Right forelimb (tissue), 1 donor: ENCODE measurements at regions not wholly inside any gene's neighbourhood (a gene's known extent, or its start where the extent isn't known, plus 50 kb on each side); places are given as distances from the start of the nearest gene placed in this dataset.

Source experiments
- DNase-seq: peaks from one replicate; pipeline ENCODE4 v3.0.0-alpha.2; 2018

GRCh38 chr6:44771647-44772415 is 384.3 kb downstream of the CDC5L start:
- no peak for DNase-seq

GRCh38 chr6:44772838-44773237 is 385.3 kb downstream of the CDC5L start:
- DNase-seq: no peak

DNA sequence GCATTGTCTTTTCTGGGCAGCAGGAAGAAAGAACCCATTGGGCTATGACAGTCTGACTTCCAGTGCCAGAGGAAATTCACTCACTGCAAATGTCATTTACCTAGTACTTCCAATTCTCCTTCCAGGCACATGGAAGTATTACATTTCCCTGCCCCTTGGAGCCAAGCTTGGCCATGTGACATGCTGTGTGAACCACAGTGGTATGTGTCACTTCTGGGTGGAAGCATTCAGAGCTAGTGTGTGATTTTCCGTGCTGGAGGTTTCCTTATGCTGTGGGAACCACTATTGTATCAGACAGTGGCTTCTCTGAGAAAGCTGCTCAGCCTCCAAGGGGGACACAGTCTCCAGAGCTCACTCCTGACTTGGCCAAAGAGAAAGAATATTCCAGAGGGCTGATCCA is 387.6 kb downstream of the CDC5L start:
- no peak for DNase-seq

DNA sequence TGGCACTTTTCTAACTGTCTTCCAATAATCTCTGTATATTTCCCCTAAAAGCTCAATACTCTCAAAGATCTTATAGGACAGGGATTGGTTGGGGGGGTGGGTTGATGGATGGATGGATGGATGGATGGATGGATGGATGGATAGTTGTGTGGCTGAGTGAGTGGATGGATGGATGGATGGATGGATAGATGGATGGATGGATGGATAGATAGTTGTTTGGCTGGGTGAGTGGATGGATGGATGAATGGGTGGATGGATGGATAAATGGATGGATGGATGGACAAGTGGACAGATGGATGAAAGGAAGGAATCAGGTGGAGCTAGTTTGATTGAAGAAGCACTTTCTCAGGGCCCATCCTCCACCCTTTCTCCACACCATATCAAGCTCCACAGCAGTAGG is 388.8 kb downstream of the CDC5L start:
- DNase-seq: no peak

DNA sequence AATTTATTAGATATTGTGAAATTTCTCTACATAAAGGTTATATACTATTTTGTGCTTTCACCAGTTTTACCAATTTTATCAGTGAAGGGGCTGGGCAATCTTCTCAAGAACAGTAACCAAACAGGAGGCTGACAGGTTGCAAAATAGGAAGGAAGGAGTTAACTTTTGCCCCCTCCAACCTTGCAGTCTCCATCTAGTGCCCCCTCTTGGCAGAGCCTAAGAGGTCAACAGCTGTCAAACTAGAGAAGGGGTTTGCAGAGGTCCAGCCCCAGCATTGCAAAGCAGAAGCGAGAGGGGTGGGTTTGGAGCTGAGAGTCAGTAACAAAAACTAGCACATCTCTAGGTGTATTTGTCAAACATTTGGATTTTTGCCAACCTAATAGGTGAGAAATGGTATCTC is 391.0 kb downstream of the CDC5L start:
- DNase-seq: no peak
